Heart left ventricle (tissue), 13 donors: ENCODE measurements at regions not wholly inside any gene's neighbourhood (a gene's known extent, or its start where the extent isn't known, plus 50 kb on each side); places are given as distances from the start of the nearest gene placed in this dataset.

Source experiments
- CTCF ChIP-seq, 12 donors: fragments of 200-600 bp; sonication (generic) in 4 of 12; IDR thresholded peaks; one replicate each; pipeline versions ENCODE4 v1.5.0 to v1.8.0; 2018 to 2022; ENCODE audit warnings: antibody characterized with exemption in 12 of 12, mild to moderate bottlenecking in 5 of 12
- POLR2A ChIP-seq, 2 donors: fragments of 450-650 bp; IDR thresholded peaks; one replicate each; pipeline ENCODE4 v1.6.1; 2017; ENCODE audit warnings: antibody characterized with exemption in 2 of 2, mild to moderate bottlenecking in 2 of 2, moderate library complexity in 2 of 2
- donor health status: ischemic (EF 13 %, LVEDD 7.1; RV severe dilation, severe dysfunction).
- donor health status: DM: no; HTN: yes; CAD: no.
- donor health status: DM: no; HTN: no; CAD: no.
- donor health status: ischemic (EF 25% LVEDD 6.9; RV normal size, moderate dysfunction).
- donor health status: ischemic (EF 25% LVEDD 5.7; RV mildly dilated, moderate dysfunction).
- donor health status: ischemic (EF 35%, LVEDD 5.7; RV mildly dilated, moderate dysfunction).
- donor health status: nonischemic (EF 11% LVEDD 7.7; RV severe dilation, severe dysfunction).
- donor health status: DM: yes; HTN: yes; CAD: no.
- donor health status: PGD.
- donor health status: ischemic (EF 29% LVEDD 5.4; RV normal size, mild dysfunction).
- donor health status: nonischemic (EF 23%, LVEDD 6.1; RV moderate dilation, normal function).

- no peak for TF ChIP-seq CTCF (IDR thresholded peaks at IDR 0.05)
- no peak for TF ChIP-seq POLR2A (IDR thresholded peaks at IDR 0.05)
These were observed 791.3 kb upstream of the KIRREL3 start for GRCh38 chr11:127791844-127792243.
